SK-N-SH (cell line): ENCODE measurements at regions not wholly inside any gene's neighbourhood (a gene's known extent, or its start where the extent isn't known, plus 50 kb on each side); places are given as distances from the start of the nearest gene placed in this dataset.

Source experiments
- CTCF ChIA-PET: fragments of 300-600, 350-600 bp; formaldehyde crosslinking; extraction: SDS; loops from one replicate; lab custom pipeline; 2021; lab: Yijun Ruan, JAX
- POLR2A ChIA-PET: fragments of 350-600 bp; sonication (Branson Sonifier 250); formaldehyde crosslinking; extraction: SDS; loops from one replicate; lab custom pipeline; 2020; ENCODE audit warnings: antibody characterized with exemption, inconsistent platforms; lab: Yijun Ruan, JAX
- DNase-seq: peaks from one replicate; pipeline ENCODE4 v3.0.0; 2012
- H2AFZ ChIP-seq: fragments of 200-600 bp; sonication (generic); 2 replicates; pipeline ENCODE4 v1.8.1; 2016; ENCODE audit warnings: antibody characterized with exemption, mild to moderate bottlenecking, low read depth
- H3F3A ChIP-seq: fragments of 200-600 bp; sonication (generic); replicated peaks from 2 replicates; pipeline ENCODE3; 2016; ENCODE audit warnings: antibody characterized with exemption, mild to moderate bottlenecking; ENCODE audit not compliant: insufficient read depth
- H3K27ac ChIP-seq, 2 experiments: fragments of 200-500 bp in 1 of 2; fragments of 200-600 bp in 1 of 2; sonication (Bioruptor generic) in 1 of 2; sonication (generic), shearing (Covaris generic) in 1 of 2; 2 replicates each; pipeline versions ENCODE4 v1.5.1 to v1.6.1; 2014 to 2016; ENCODE audit warnings: low read depth in 2 of 2, inconsistent platforms in 1 of 2, low read length in 1 of 2, mild to moderate bottlenecking in 1 of 2, mixed read lengths in 1 of 2
- H3K27me3 ChIP-seq: fragments of 200-600 bp; sonication (generic), shearing (Covaris generic); 2 replicates; pipeline ENCODE4 v1.6.1; 2016; ENCODE audit warnings: mixed run types; ENCODE audit not compliant: insufficient read depth
- H3K36me3 ChIP-seq, 2 experiments: fragments of 200-500 bp in 1 of 2; fragments of 200-600 bp in 1 of 2; sonication (Bioruptor generic) in 1 of 2; sonication (generic) in 1 of 2; replicated peaks in 1 of 2; 2 replicates each; pipeline versions ENCODE3 to v1.5.1; 2014 to 2016; ENCODE audit warnings: low read length in 1 of 2, mild to moderate bottlenecking in 1 of 2; ENCODE audit not compliant: insufficient read depth in 2 of 2, control insufficient read depth in 1 of 2
- H3K4me1 ChIP-seq, 2 experiments: fragments of 200-500 bp in 1 of 2; fragments of 200-600 bp in 1 of 2; sonication (Bioruptor generic) in 1 of 2; sonication (generic), shearing (Covaris generic) in 1 of 2; 2 replicates each; pipeline versions ENCODE4 v1.5.1 to v1.6.1; 2014 to 2016; ENCODE audit warnings: low read depth in 1 of 2, low read length in 1 of 2, mixed run types in 1 of 2; ENCODE audit not compliant: insufficient read depth in 2 of 2, control insufficient read depth in 1 of 2
- H3K4me2 ChIP-seq: fragments of 200-600 bp; sonication (generic), shearing (Covaris generic); 2 replicates; pipeline ENCODE4 v1.6.1; 2017; ENCODE audit warnings: mixed run types
- H3K4me3 ChIP-seq, 2 experiments: fragments of 200-500 bp in 1 of 2; fragments of 200-600 bp in 1 of 2; sonication (Bioruptor generic) in 1 of 2; sonication (generic), shearing (Covaris generic) in 1 of 2; 2 replicates each; pipeline versions ENCODE4 v1.5.1 to v1.8.1; 2014 to 2016; ENCODE audit warnings: low read depth in 2 of 2, inconsistent platforms in 1 of 2, low read length in 1 of 2, mild to moderate bottlenecking in 1 of 2, mixed read lengths in 1 of 2, moderate library complexity in 1 of 2
- H3K79me2 ChIP-seq: fragments of 200-600 bp; sonication (generic); 2 replicates; pipeline ENCODE4 v1.8.1; 2017; ENCODE audit warnings: mild to moderate bottlenecking; ENCODE audit not compliant: insufficient read depth
- H3K9ac ChIP-seq: fragments of 200-600 bp; sonication (generic); 2 replicates; pipeline ENCODE4 v1.6.1; 2017; ENCODE audit warnings: mixed run types
- H3K9me2 ChIP-seq: fragments of 200-600 bp; sonication (generic); 2 replicates; pipeline ENCODE4 v1.6.1; 2017; ENCODE audit warnings: mixed run types
- H3K9me3 ChIP-seq: fragments of 200-600 bp; sonication (generic); 2 replicates; pipeline ENCODE4 v1.6.1; 2017; ENCODE audit warnings: mixed run types, mild to moderate bottlenecking, moderate library complexity
- H4K20me1 ChIP-seq: fragments of 200-600 bp; sonication (generic); 2 replicates; pipeline ENCODE4 v1.6.1; 2017; ENCODE audit warnings: mild to moderate bottlenecking, mixed run types; ENCODE audit not compliant: insufficient read depth
- CHD2 ChIP-seq: fragments of 150-350 bp; IDR thresholded peaks from 2 replicates; pipeline ENCODE4 v1.6.1; 2018; ENCODE audit warnings: low read length; ENCODE audit not compliant: partially characterized antibody
- CTCF ChIP-seq: fragments of 200-600 bp; sonication (generic); IDR thresholded peaks from 2 replicates; pipeline ENCODE4 v1.6.1; 2017; ENCODE audit warnings: antibody characterized with exemption, mild to moderate bottlenecking, moderate library complexity
- ELF1 ChIP-seq: IDR thresholded peaks from 2 replicates; pipeline ENCODE4 v1.4.0; 2012
- EP300 ChIP-seq, 2 experiments: IDR thresholded peaks; 2 replicates each; pipeline versions ENCODE4 v1.4.0 to v1.6.1; 2012; ENCODE audit warnings: borderline replicate concordance in 1 of 2, low read depth in 1 of 2, low read length in 1 of 2
- EZH2phosphoT487 ChIP-seq: fragments of 200-600 bp; sonication (generic); IDR thresholded peaks from 2 replicates; pipeline ENCODE4 v1.6.1; 2017; ENCODE audit warnings: low read depth, mixed run types, mild to moderate bottlenecking, antibody characterized with exemption, moderate library complexity, borderline replicate concordance
- FOSL2 ChIP-seq: IDR thresholded peaks from 2 replicates; pipeline ENCODE4 v1.4.0; 2012; ENCODE audit warnings: low read depth, mild to moderate bottlenecking, moderate library complexity, borderline replicate concordance
- FOXM1 ChIP-seq: IDR thresholded peaks from 2 replicates; pipeline ENCODE4 v1.4.0; 2012; ENCODE audit warnings: low read depth, mild to moderate bottlenecking
- GABPA ChIP-seq: IDR thresholded peaks from 2 replicates; pipeline ENCODE4 v1.4.0; 2012; ENCODE audit warnings: low read depth, mild to moderate bottlenecking
- MEF2A ChIP-seq: IDR thresholded peaks from 2 replicates; pipeline ENCODE4 v1.4.0; 2012; ENCODE audit warnings: low read depth, borderline replicate concordance
- NRF1 ChIP-seq: IDR thresholded peaks from 2 replicates; pipeline ENCODE4 v1.6.1; 2012; ENCODE audit warnings: low read depth, mild to moderate bottlenecking, low read length
- POLR2AphosphoS5 ChIP-seq: IDR thresholded peaks from 2 replicates; pipeline ENCODE4 v1.6.1; 2012; ENCODE audit warnings: low read depth, low read length
- RAD21 ChIP-seq: IDR thresholded peaks from 2 replicates; pipeline ENCODE4 v1.6.1; 2012; ENCODE audit warnings: mild to moderate bottlenecking, low read length
- RXRA ChIP-seq: IDR thresholded peaks from 2 replicates; pipeline ENCODE4 v1.4.0; 2012; ENCODE audit warnings: low read depth, mild to moderate bottlenecking, borderline replicate concordance
- TCF12 ChIP-seq: IDR thresholded peaks from 2 replicates; pipeline ENCODE4 v1.4.0; 2012
- TEAD4 ChIP-seq: IDR thresholded peaks from 2 replicates; pipeline ENCODE4 v1.4.0; 2012; ENCODE audit warnings: mild to moderate bottlenecking, borderline replicate concordance; ENCODE audit not compliant: insufficient read depth
- YY1 ChIP-seq: IDR thresholded peaks from 2 replicates; pipeline ENCODE4 v1.4.0; 2012; ENCODE audit warnings: low read depth, mild to moderate bottlenecking
- WGBS: methylation state at CpG from one replicate; pipeline ENCODE4 v1.1.6; 2017; ENCODE audit warnings: low lambda C conversion rate; 5-methylcytosine and 5-hydroxymethylcytosine counted together
- TF ChIP-seq, protein P1 (sequence below): IDR thresholded peaks from 2 replicates; pipeline ENCODE4 v1.4.0; 2012; ENCODE audit warnings: low read depth, borderline replicate concordance
- TF ChIP-seq, protein P2 (sequence below): IDR thresholded peaks from 2 replicates; pipeline ENCODE4 v1.4.0; 2012; ENCODE audit warnings: low read depth, borderline replicate concordance
- TF ChIP-seq, protein P3 (sequence below): IDR thresholded peaks from 2 replicates; pipeline ENCODE4 v1.6.1; 2012; ENCODE audit warnings: mild to moderate bottlenecking, low read depth, low read length, moderate library complexity
- TF ChIP-seq, protein P4 (sequence below): IDR thresholded peaks from 2 replicates; pipeline ENCODE4 v1.4.0; 2012; ENCODE audit warnings: low read depth

GRCh38 chr13:73293913-73294523 is 235.2 kb downstream of the KLF5 start:
- Histone ChIP-seq H3K27ac (no peak overlapping the region), H3K4me3 (no peak overlapping the region), H3K79me2 (no peaks in the 10 kb centered on the region), H3K27me3 (no peaks in the 10 kb centered on the region), H4K20me1 (no peaks in the 10 kb centered on the region), H3F3A (no peaks in the 10 kb centered on the region), H3K4me1 (no peaks in the 10 kb centered on the region), H3K9me2 (no peaks in the 10 kb centered on the region), H3K9me3 (no peaks in the 10 kb centered on the region), H3K4me2 (no peak overlapping the region), H2AFZ (no peak overlapping the region), H3K36me3 (no peaks in the 10 kb centered on the region), H3K9ac (no peak overlapping the region)
- POLR2A ChIA-PET, result no interaction called here
- WGBS, result 75% methylated on average over 6 of the region's 6 CpGs
- no peak for DNase-seq
- no peak for TF ChIP-seq GABPA
- no peak for TF ChIP-seq RAD21
- no peak for TF ChIP-seq FOXM1
- no peak for TF ChIP-seq TEAD4
- TF ChIP-seq, protein P1, sequence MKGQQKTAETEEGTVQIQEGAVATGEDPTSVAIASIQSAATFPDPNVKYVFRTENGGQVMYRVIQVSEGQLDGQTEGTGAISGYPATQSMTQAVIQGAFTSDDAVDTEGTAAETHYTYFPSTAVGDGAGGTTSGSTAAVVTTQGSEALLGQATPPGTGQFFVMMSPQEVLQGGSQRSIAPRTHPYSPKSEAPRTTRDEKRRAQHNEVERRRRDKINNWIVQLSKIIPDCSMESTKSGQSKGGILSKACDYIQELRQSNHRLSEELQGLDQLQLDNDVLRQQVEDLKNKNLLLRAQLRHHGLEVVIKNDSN, result no peak
- TF ChIP-seq, protein P2, sequence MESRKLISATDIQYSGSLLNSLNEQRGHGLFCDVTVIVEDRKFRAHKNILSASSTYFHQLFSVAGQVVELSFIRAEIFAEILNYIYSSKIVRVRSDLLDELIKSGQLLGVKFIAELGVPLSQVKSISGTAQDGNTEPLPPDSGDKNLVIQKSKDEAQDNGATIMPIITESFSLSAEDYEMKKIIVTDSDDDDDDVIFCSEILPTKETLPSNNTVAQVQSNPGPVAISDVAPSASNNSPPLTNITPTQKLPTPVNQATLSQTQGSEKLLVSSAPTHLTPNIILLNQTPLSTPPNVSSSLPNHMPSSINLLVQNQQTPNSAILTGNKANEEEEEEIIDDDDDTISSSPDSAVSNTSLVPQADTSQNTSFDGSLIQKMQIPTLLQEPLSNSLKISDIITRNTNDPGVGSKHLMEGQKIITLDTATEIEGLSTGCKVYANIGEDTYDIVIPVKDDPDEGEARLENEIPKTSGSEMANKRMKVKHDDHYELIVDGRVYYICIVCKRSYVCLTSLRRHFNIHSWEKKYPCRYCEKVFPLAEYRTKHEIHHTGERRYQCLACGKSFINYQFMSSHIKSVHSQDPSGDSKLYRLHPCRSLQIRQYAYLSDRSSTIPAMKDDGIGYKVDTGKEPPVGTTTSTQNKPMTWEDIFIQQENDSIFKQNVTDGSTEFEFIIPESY, result no peak
- TF ChIP-seq, protein P3, sequence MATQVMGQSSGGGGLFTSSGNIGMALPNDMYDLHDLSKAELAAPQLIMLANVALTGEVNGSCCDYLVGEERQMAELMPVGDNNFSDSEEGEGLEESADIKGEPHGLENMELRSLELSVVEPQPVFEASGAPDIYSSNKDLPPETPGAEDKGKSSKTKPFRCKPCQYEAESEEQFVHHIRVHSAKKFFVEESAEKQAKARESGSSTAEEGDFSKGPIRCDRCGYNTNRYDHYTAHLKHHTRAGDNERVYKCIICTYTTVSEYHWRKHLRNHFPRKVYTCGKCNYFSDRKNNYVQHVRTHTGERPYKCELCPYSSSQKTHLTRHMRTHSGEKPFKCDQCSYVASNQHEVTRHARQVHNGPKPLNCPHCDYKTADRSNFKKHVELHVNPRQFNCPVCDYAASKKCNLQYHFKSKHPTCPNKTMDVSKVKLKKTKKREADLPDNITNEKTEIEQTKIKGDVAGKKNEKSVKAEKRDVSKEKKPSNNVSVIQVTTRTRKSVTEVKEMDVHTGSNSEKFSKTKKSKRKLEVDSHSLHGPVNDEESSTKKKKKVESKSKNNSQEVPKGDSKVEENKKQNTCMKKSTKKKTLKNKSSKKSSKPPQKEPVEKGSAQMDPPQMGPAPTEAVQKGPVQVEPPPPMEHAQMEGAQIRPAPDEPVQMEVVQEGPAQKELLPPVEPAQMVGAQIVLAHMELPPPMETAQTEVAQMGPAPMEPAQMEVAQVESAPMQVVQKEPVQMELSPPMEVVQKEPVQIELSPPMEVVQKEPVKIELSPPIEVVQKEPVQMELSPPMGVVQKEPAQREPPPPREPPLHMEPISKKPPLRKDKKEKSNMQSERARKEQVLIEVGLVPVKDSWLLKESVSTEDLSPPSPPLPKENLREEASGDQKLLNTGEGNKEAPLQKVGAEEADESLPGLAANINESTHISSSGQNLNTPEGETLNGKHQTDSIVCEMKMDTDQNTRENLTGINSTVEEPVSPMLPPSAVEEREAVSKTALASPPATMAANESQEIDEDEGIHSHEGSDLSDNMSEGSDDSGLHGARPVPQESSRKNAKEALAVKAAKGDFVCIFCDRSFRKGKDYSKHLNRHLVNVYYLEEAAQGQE, result no peak
- no peak for TF ChIP-seq CHD2
- no peak for TF ChIP-seq POLR2AphosphoS5
- TF ChIP-seq MEF2A, result no peak
- no peak for TF ChIP-seq RXRA
- TF ChIP-seq EP300 (IDR thresholded peaks at IDR 0.05; ENCODE audit: borderline replicate concordance in 1 of 2, low read depth in 1 of 2, low read length in 1 of 2), result no peak
- no peak for TF ChIP-seq CTCF
- TF ChIP-seq ELF1, result no peak
- TF ChIP-seq NRF1, result no peak
- TF ChIP-seq, protein P4, sequence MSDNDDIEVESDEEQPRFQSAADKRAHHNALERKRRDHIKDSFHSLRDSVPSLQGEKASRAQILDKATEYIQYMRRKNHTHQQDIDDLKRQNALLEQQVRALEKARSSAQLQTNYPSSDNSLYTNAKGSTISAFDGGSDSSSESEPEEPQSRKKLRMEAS, result no peak
- TF ChIP-seq TCF12, result no peak
- TF ChIP-seq EZH2phosphoT487, result no peak
- TF ChIP-seq FOSL2, result no peak
- TF ChIP-seq YY1, result no peak
- CTCF ChIA-PET, result interaction anchor here (0.6 to 1.3 kb wide), 2 partner anchors 12 to 539 kb away, joined by 3 read pairs; no protein-coding TSS in a partner anchor
